Activated CD8-positive, alpha-beta memory T cell treated with anti-CD3 and anti-CD28 coated beads for 1 hour (primary cell): ENCODE measurements at regions not wholly inside any gene's neighbourhood (a gene's known extent, or its start where the extent isn't known, plus 50 kb on each side); places are given as distances from the start of the nearest gene placed in this dataset.

ENCODE experiments used
- DNase-seq, 2 donors: peaks; one replicate each; pipeline ENCODE4 v3.0.0-alpha.2; 2020; ENCODE audit warnings: low read depth in 1 of 2; ENCODE audit errors: extremely low read depth in 1 of 2

GRCh38 chr4:81838586-81838985, 366.9 kb upstream of the RASGEF1B start:
- no peak for DNase-seq

- no peak for DNase-seq
These were observed 365.0 kb upstream of the RASGEF1B start for GRCh38 chr4:81836716-81837115.

DNA sequence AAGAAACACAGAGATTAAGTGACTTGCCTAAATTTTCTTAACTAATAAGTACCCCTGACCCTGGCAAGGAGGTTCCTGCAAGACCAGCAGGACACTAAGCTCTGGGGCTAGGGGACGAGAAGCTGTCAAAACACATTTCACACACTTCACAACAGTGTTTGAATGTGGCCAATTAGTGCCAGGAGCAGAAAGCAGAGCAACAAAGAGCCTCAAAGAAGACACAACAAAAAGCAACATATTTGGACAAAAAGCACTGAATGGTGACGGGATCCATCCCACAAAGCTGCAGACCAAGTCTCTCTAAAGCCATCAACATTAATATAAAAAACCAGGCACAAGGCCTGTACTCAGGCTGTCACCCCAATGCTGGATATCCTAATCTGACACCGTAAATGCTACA, 361.9 kb upstream of the RASGEF1B start:
- DNase-seq: no peak

DNA sequence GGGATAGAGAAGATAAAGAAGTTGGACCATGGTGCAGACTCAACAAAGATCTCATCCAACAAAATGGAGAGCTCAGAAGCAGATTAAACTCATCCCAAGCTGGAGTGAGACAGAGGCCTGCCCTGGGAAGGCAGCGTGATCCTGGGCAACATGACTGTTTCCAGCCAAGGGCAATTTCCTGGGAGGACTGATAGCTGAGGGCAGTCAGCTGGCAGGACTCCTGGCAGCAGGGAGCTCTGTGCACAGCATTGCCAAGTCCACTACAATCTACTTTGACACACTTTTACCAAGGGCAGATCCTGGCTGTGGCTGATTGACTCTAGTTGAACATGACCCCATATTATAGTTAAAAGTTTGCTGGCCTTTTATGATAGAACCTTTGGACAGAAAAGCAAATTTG, 357.3 kb upstream of the RASGEF1B start:
- DNase-seq: no peak

GRCh38 chr4:81827577-81828202, 356.0 kb upstream of the RASGEF1B start:
- no peak for DNase-seq

DNA sequence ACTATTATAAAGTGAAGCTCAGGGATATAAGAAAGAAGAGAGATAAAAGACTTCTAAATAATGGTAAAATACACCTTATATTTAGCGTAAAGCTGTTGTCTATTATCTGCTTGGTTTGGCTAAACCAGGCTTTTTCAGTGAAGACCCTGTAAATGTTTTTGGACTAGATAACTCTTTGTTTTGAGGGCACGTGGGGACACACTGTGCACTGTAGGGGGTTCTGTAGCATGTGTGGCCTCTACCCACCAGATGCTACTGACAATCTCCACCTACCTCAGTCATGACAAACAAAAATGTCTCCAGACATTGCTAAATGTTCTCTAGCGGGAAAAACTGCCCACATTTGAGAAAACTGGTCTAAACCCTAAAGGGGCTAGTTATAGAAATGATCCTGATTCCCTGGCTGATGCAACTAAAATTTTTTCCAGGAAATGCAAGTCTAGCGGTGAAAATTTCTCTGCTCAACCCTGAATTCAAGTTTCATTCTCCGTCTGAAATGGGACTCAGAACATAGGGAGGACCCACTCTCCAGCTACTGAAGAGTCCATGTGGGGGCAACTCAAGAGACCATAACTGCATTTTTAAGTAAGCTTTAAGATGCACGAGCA, 355.2 kb upstream of the RASGEF1B start:
- DNase-seq: no peak

GRCh38 chr4:81826335-81826734, 354.6 kb upstream of the RASGEF1B start:
- no peak for DNase-seq

- no peak for DNase-seq
These were observed 346.7 kb upstream of the RASGEF1B start for GRCh38 chr4:81818385-81818920.

- no peak for DNase-seq
These were observed 344.5 kb upstream of the RASGEF1B start for GRCh38 chr4:81816031-81816761.

- no peak for DNase-seq
These were observed 343.4 kb upstream of the RASGEF1B start for GRCh38 chr4:81814987-81815541.

DNA sequence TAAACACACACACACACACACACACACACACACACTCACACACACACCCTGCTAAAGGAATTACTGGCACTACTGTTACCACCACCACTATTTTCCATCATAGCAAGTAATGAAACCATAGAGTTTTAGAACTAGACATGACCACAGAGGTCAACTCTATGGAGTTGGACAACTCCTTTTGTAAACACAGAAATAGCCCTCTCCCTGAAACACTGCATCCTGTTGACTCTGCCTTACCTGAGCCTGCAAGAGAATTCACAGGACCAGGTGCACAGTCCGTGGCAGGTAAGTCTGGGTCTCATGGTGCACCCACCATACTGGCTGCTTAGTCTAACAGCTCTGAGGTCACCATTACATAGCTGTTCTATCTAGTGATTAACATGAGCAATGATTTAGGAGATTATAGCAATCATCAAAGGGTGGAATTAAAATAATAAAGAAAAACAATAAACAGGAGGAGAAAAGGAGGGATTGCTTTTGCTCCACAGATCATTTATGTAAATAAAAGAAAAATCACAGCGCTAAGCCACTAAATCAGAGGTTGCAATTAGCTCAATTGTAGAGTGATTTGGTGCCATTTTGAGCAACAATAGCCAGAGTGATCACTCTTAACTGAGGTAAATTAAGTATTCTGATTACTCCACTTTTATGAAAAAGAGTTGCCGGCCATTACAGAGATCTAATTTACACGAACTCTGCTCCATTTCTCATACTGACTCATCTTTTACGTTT, 340.0 kb upstream of the RASGEF1B start:
- no peak for DNase-seq

GRCh38 chr4:81808011-81808672, 336.4 kb upstream of the RASGEF1B start:
- no peak for DNase-seq

GRCh38 chr4:81807386-81807785, 335.7 kb upstream of the RASGEF1B start:
- DNase-seq: no peak

DNA sequence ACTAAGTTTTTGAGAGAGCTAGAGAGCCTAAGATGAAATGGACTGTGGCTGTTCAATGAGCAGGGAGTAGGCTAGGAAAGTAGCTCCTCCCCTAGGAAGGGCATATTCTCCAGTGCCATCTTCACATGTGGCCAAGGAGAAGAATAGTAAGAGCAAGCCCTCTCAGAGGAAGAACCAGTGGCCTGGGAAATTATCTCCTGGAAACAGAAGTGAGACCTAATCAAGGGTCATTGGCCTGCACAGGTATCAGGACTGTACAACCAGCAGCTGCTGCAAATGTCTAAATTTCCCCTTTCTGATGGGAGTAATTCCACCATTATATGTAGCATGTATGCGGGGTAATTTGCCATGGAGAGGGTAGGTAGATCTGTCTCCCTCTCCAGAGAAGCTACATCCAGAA, 334.8 kb upstream of the RASGEF1B start:
- no peak for DNase-seq

GRCh38 chr4:81804849-81805248, 333.1 kb upstream of the RASGEF1B start:
- no peak for DNase-seq

DNA sequence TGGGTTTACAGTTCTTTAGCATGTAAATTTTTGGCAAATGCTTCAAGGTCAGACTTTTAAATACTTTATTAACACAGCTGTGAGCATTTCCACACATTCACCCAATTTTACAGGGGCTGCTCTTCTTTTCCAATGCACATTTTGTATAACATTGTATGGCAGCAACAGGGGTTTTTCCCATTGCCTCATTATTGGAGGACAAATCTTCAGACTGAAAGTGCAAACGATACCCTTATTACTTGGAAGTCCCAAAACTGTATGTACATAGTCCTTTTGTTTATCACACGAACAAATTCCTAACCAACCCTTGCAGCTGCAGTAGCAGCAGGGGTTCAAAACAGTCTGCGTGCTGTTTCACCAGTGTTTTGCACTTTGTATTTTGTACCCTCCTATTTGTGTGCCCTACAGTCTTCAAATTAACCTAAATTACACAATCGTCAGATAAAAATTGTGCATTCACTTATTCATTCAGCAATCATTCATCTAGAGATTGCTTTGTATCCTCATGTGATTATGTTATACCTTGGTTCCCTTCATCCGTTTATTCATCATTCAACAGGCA, 330.7 kb upstream of the RASGEF1B start:
- no peak for DNase-seq

DNA sequence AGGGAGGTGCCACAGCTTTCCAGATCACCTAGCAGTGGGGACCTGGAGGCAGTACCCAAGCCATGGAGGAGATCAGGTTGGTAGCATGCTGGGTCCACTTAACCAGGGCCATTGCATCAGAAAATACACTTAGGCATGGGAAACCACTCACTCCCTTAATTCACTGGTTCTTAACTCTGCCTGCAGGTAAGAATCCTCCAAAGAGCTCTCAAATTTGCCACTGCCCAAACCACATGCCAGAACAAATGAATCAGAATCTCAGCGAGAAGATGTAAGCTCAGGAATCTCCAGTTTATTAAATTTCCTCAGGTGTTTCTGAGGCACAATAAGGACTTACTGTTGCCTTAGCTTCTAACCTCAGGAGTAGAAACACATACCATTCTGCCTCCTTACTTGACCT, 327.7 kb upstream of the RASGEF1B start:
- no peak for DNase-seq

- DNase-seq: no peak
These were observed 325.3 kb upstream of the RASGEF1B start for GRCh38 chr4:81796790-81797528.

DNA sequence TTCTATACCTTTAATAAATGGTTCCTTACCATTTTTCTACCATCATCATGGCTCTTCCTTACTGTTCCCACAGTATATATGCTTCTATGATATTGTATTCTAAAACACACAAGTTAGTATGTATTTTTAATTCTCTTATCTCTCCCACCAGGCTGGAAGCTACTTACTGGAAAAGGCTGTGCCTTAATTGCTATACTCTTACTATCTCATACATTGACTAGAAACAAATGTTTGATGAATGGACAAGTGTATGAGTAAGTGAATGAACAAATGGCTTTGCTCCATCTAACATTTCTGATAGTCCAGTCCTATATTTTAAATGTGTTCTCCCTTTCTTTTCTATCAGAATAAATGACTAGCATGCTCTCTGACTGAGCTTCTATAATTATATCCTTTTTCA, 320.8 kb upstream of the RASGEF1B start:
- DNase-seq: no peak

- DNase-seq: no peak
These were observed 318.8 kb upstream of the RASGEF1B start for GRCh38 chr4:81790477-81790876.
